Cerebellar cortex (tissue), 1 donor: ENCODE measurements at regions not wholly inside any gene's neighbourhood (a gene's known extent, or its start where the extent isn't known, plus 50 kb on each side); places are given as distances from the start of the nearest gene placed in this dataset.

Experiments used
- DNase-seq: peaks from one replicate; pipeline ENCODE4 v3.0.0-alpha.2; 2015; ENCODE audit warnings: low spot score

GRCh38 chr6:29999416-29999815, 57.1 kb downstream of the HLA-A start:
- DNase-seq, result no peak

GRCh38 chr6:30000156-30000791, 57.9 kb downstream of the HLA-A start:
- no peak for DNase-seq

GRCh38 chr6:30002871-30003270, 58.2 kb upstream of the POLR1H start:
- no peak for DNase-seq

GRCh38 chr6:30005482-30005881, 55.6 kb upstream of the POLR1H start:
- DNase-seq, result no peak

- DNase-seq, result peak; percentile 5
These were observed 54.6 kb upstream of the POLR1H start for GRCh38 chr6:30006170-30007131.

- DNase-seq, result no peak
These were observed 53.8 kb upstream of the POLR1H start for GRCh38 chr6:30007132-30007764.

GRCh38 chr6:30009113-30009512, 52.0 kb upstream of the POLR1H start:
- DNase-seq, result no peak
